NCI-H82 (cell line): ENCODE measurements at regions not wholly inside any gene's neighbourhood (a gene's known extent, or its start where the extent isn't known, plus 50 kb on each side); places are given as distances from the start of the nearest gene placed in this dataset.
A peak's percentile ranks its signal among the peaks of the same experiment; 100 is the strongest.

Source experiments
- DNase-seq: peaks from one replicate; lab custom pipeline; 2025; lab: John Stamatoyannopoulos, UW

DNA sequence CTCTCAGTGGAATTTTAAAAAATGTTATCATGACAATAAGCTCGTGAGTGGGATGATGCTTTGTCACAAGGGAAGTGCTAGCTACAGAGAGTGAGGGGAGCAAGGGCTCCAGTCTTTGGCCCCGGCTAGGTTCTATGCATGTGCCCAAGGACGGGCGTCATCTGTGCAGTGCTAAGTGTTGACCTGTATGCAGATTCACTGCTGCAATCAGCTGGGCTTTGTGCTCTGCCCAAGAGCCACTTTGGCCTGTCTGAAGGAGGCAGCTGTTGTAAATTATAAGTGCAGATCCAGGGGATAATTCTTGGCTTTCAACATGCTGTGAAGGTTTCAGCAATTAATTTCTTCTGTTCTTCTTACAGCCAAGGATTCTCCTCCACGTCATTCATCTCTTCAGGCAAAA lies 268.6 kb downstream of the PSAT1 start:
- DNase-seq: no peak

DNA sequence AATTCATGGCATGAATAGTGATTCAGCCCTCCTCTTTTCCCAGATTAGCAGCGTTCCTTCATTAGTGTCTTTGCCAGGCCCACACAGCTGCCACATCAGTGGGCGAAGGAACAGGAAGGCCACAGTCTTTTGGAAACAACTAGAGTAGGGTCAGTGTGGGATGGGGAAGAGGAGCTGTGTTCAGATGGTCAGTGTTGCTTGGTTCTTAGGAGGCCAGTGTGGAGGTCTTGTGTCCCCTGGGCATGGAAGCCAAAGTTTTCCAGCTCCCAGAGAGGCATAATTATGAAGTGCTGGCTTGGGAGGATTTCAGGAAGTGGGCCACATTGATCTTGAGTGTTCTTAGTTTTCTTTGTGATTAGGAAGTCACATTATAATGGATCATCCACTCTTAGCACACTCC lies 269.6 kb downstream of the PSAT1 start:
- no peak for DNase-seq

DNA sequence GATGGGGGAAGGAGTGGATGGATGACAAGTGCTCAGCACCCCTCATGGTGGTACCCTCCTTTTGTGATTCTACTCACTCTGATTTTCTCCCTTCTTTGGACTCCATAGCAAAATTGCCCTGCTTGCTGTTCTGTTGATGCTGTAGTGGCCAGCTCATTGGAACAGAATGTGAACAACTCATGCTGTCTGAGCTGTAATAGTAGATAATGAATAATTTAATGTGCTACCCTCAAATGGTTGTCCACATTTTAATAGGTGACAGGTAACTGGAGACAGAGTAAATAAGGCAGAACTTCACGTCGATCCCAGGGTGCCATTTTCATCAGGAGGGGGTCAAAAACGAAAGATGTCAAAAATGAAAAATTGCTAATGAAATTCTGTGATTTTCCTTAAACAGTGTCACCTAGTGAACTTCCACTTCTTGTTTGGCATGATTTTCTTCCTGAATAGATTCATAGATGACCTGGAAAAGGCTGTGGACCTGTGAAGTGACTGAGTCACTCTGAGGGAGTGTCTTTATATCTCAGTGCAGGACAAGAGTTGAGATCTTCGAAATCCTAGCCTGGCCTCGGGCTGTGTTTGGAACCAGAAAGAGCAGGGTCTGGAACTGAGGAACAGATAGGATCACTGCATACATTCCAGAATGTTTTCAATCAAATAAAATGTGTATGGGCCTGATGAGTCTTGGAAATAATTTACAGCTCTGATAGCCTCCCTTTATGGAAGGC lies 270.2 kb downstream of the PSAT1 start:
- no peak for DNase-seq

DNA sequence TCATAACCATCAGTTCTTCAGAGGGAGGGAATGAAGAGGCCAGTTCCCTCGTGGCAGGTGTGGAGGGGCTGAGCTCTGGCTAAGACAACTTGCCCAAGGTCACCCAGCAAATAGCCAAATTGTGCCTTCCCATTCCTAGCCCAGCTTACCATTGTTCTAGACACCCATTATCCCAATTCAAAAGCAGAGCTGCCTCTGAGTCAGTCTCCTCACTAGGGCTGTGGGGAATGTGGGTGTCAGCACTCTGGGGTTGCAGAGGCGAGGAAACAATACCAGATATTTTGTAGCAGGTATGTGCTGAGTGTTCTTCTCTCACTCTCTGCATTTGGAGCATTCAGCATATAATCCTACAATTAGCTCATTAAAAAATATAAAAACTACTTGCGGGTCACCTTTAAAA lies 270.8 kb downstream of the PSAT1 start:
- no peak for DNase-seq

- DNase-seq: no peak
These were observed 271.8 kb downstream of the PSAT1 start for GRCh38 chr9:78568774-78569173.

GRCh38 chr9:78572266-78572665 lies 275.3 kb downstream of the PSAT1 start:
- no peak for DNase-seq

DNA sequence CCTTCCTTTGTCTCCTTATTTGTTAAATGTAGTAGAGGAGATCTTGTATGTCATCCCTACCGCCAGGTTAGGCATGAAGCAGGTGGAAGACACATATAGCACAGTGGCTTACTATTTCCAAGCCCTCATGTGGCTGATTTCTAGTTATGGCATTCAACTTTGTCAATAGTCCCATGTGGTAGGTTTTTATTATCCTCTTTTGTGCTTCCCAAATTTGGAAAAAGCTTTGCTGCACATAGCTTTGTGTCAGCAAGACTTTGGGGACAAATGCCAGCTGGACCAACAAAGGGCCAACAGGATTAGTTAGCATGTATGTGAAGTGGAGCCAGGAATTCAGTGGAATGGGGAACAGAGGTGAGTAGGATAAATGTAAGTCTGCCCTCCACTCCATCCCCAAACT lies 276.3 kb downstream of the PSAT1 start:
- peak; percentile 2 for DNase-seq

- no peak for DNase-seq
These were observed 276.7 kb downstream of the PSAT1 start for GRCh38 chr9:78573669-78574068.

- peak; percentile 76 for DNase-seq
These were observed 277.6 kb downstream of the PSAT1 start for GRCh38 chr9:78574354-78575045.

- peak; percentile 62 for DNase-seq
These were observed 278.2 kb downstream of the PSAT1 start for GRCh38 chr9:78575081-78575480.

GRCh38 chr9:78575771-78576170 lies 278.8 kb downstream of the PSAT1 start:
- peak; percentile 2 for DNase-seq

DNA sequence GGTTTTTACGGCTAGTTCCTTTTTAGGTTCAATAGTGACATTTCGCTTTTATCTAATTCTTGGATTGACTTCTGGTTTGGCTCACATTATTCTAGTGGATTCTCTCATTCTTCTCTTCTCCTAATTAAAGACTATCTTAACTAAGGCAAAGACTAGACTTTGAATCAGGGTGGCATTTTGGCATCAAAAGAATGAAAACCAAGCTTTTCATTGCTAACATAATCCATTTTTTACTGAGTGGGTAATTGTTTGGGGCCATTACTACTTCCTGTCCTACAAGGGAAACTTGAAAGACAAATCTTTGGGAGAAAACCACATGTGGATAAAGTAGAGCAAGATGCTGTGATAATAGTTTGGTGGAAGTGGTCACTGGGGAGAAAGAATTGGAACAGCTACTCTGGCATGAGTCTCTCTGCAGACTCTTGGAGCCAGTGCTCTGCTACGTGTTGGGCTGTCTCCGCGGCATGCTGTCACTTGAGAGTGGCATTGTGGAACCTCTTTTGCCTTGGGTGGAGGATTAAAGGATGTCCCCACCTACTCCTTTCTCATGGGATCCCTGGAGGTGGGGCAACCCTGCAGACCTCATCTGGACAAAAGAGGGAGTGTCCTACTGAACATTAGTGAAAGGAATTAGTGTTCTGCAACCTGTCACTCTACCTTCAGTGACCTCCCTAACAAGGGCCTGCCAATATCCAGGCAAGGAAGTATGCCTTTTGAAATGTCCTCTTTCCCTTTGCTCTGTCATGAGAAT lies 280.4 kb downstream of the PSAT1 start:
- DNase-seq: peak; percentile 92

- peak; percentile 62 for DNase-seq
These were observed 281.1 kb downstream of the PSAT1 start for GRCh38 chr9:78578072-78578471.

DNA sequence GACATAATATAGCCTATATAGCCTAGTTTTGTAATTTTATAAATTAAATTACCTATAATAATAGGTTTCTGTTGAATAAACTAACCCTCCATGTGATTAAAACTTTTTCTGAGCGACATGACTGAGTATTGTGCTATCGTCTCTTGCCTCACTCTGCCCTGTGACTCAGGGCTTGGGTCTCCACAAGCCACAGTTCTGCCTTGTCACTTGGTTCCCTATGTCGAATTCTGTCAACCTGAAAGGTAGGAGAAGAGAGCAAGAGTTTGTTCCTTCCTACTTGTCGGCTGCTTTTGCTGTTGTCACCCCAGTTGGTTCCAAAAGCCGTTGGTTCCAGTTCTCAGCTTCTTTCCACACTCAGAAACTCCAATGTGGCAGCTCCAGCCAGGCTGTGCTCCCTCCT lies 285.9 kb downstream of the PSAT1 start:
- no peak for DNase-seq

GRCh38 chr9:78584589-78584988 lies 287.7 kb downstream of the PSAT1 start:
- no peak for DNase-seq

DNA sequence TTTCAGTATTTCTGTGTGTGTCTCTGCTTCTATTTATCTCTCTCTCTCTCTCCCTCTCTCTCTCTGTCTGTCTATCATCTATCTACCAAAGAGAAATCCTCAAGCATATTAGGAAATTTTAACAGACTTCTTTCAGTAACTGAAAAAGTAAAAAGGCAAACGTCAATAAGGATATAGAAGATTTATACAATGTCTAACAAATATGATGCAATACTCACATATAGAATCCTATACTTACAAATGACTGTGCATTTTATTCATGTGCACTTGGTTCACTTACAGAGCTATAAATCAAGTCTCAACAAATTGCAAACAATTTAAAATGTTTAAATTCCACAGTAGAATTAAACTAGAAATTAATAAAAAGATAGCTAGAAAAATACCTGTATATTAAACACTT lies 289.0 kb downstream of the PSAT1 start:
- DNase-seq: no peak

DNA sequence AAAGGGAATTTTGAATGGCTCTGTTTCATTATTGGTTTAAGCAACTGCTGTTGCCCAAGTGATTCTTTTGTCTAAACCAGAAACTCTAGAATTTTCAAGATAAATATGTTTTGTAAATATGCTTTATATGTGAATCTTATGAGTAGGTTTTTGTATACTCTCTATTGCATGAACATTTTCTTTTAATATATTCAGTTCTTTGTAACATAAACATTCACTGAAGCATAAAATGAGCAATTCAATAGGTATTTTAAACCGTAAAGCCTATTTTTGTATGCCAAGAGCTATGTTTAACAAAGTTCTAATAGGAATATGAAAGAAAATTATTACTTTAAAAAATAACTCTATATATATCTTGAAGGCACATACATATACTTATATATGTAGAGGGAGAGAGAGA lies 293.1 kb downstream of the PSAT1 start:
- DNase-seq: no peak

DNA sequence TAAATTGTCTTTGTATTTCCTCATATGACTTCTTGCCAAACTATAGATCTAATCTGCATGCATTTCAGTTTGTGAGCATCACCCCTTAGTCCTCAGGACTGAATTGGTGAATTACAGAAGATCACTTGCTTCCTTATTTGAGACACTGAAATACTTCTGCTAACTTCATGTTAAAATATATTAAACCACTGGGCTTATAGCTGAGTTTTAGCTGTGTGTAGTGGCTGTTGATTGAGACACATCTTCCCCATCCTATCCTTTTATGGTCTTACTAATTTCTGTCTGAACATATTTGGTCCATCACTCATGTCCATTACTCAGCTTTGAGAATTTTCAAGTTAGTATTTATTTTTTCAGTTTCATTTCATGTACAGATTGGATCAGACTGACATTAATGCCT lies 295.9 kb downstream of the PSAT1 start:
- DNase-seq: no peak

DNA sequence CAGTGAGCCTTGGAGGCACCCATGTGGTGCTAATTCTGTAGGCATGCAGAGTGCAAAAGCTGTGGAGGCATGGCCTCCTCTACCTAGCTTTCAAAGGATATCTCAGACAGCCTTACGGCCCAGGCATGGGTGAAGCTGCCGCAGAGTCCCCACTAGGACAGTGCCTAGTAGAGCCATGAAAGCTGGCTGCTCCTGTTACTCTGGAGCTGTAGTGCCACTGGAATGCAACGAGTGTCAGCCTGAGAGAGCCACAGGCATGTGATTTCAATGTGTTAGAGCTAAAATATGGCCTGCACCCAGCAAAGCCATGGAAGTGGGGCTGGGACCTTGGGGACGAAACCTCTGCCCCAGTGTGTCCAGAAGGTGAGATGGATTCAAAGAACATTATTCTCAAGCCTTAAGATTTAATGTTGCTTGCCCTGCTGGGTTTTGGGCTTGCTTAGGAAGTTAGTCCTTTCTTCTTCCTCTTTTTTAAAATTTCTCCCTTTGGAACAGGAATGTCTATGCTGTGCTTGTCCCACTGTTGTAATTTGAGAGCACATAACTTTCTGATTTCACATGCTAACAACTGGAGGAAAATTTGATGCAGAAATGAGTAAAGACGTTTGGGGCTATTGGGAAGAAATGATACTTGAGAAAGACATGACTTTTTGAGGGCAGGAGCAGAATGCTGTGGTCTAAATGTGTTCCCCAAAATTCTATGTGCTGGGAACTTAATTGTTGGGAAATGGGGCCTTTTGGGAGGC lies 298.4 kb downstream of the PSAT1 start:
- no peak for DNase-seq

- no peak for DNase-seq
These were observed 299.4 kb downstream of the PSAT1 start for GRCh38 chr9:78596346-78596745.

DNA sequence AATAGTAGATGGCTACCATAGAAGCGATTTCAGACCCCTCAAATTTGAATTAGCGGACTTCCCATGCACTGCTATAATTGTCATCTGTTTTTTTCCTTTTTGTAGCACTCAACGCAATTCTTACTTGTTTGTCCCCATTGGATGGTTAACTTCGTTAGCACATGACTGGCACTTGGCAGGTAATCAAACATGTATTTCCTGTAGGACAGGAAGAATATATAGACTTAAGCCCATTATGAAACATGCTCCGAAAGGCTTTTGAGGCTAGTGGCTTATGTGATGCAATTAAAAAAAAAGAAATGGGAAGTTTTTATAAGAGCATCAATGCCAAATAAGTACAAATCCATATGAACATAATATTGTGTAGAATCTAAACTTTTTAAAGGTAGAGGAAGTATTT lies 301.2 kb downstream of the PSAT1 start:
- DNase-seq: no peak

DNA sequence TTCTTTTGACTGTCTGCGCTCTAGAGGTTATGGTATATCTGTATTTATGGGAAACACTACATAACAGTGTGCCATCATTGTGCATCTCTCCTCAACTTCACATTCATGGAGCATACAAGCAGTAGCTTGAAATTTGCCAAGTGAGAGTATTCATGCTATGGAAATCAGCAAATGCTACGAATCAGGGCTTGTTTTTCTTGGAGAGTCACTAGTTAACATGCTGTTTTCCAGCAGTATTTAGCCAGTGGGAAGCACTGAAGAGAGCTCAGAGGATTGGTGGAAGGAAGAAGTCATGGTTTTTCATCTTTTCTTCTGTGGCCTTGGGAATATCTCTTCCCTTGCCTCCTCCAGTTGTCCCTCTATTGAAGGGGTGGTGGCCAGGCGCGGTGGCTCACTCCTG lies 303.0 kb downstream of the PSAT1 start:
- DNase-seq: no peak
